HepG2 (cell line): ENCODE measurements at regions not wholly inside any gene's neighbourhood (a gene's known extent, or its start where the extent isn't known, plus 50 kb on each side); places are given as distances from the start of the nearest gene placed in this dataset.

Experiments
- FOXP1 ChIP-seq, 2 experiments: fragments of 450-650 bp in 1 of 2; IDR thresholded peaks; 2 replicates each; pipeline ENCODE4 v1.6.1; 2017 to 2018; ENCODE audit warnings: antibody characterized with exemption in 1 of 2
- IRF2 ChIP-seq: IDR thresholded peaks from 2 replicates; pipeline ENCODE4 v1.6.1; 2018; ENCODE audit warnings: missing genetic modification reagents, missing compliant biosample characterization
- ZFP90 ChIP-seq: sonication (generic); formaldehyde crosslinking; IDR thresholded peaks from 2 replicates; pipeline ENCODE4 v1.8.0; 2022; ENCODE audit warnings: missing genetic modification reagents, mild to moderate bottlenecking, inconsistent platforms, borderline replicate concordance
- ZHX2 ChIP-seq, 2 experiments: sonication (generic) in 1 of 2; formaldehyde crosslinking in 1 of 2; IDR thresholded peaks; 2 replicates each; pipeline versions ENCODE4 v1.6.1 to v1.9.0; 2014 to 2022; ENCODE audit warnings: antibody characterized with exemption in 1 of 2, borderline replicate concordance in 1 of 2, inconsistent platforms in 1 of 2, low read depth in 1 of 2, missing genetic modification reagents in 1 of 2
- ZMYM3 ChIP-seq: sonication (generic); formaldehyde crosslinking; IDR thresholded peaks from 2 replicates; pipeline ENCODE4 v1.5.1; 2020; ENCODE audit warnings: mild to moderate bottlenecking, missing genetic modification reagents
- ZNF776 ChIP-seq: sonication (generic); formaldehyde crosslinking; IDR thresholded peaks from 2 replicates; pipeline ENCODE4 v1.4.0; 2020; ENCODE audit warnings: mild to moderate bottlenecking, missing genetic modification reagents
- TF ChIP-seq, protein P1 (sequence below): sonication (generic); formaldehyde crosslinking; IDR thresholded peaks from 2 replicates; pipeline ENCODE4 v1.8.0; 2022; ENCODE audit warnings: mild to moderate bottlenecking, missing genetic modification reagents

DNA sequence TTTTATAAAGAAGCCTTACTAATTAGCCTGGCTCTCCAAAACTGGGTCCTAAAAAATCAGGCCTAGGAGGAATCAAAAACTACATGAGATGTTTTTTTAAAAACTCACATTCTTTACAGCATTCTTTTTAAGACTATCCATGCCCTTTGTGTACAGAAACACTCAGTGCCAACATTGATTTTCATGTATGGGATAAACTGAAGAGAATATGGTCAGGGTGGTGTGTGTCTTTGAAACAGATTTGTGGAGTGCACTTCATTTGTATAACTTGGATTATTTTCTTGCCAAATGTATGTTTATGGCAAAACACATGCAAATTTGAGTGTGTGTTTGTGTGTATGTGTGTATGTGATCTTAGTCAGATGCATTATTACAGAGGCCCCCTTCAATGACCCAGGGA is 283.6 kb upstream of the ATP5MC3 start (continued):
- no peak for TF ChIP-seq ZFP90 (CRISPR knock-in tag)
- TF ChIP-seq ZHX2 (IDR thresholded peaks at IDR 0.05; ENCODE audit: low read depth): no peak
- no peak for TF ChIP-seq ZHX2 (CRISPR knock-in tag; IDR thresholded peaks at IDR 0.05; ENCODE audit: borderline replicate concordance)
- TF ChIP-seq IRF2: no peak
- TF ChIP-seq ZNF776: no peak
- TF ChIP-seq ZMYM3 (CRISPR knock-in tag): no peak
- no peak for TF ChIP-seq FOXP1 (IDR thresholded peaks at IDR 0.05)
- TF ChIP-seq FOXP1 (CRISPR knock-in tag; IDR thresholded peaks at IDR 0.05): no peak
- TF ChIP-seq, protein P1, sequence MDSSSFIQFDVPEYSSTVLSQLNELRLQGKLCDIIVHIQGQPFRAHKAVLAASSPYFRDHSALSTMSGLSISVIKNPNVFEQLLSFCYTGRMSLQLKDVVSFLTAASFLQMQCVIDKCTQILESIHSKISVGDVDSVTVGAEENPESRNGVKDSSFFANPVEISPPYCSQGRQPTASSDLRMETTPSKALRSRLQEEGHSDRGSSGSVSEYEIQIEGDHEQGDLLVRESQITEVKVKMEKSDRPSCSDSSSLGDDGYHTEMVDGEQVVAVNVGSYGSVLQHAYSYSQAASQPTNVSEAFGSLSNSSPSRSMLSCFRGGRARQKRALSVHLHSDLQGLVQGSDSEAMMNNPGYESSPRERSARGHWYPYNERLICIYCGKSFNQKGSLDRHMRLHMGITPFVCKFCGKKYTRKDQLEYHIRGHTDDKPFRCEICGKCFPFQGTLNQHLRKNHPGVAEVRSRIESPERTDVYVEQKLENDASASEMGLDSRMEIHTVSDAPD: no peak
- TF ChIP-seq, all 625 proteins: peak for 0
